GM18867 (cell line): ENCODE measurements at regions not wholly inside any gene's neighbourhood (a gene's known extent, or its start where the extent isn't known, plus 50 kb on each side); places are given as distances from the start of the nearest gene placed in this dataset.

Source experiments
- ATAC-seq: cut with Tn5 transposase; IDR thresholded peaks from one replicate; pipeline ENCODE4 v1.9.1; 2021; ENCODE audit warnings: mild to moderate bottlenecking, moderate library complexity; ENCODE audit not compliant: unreplicated experiment

GRCh38 chr20:40103420-40103819, 585.6 kb downstream of the MAFB start:
- ATAC-seq: no peak

GRCh38 chr20:40101560-40101959, 587.5 kb downstream of the MAFB start:
- no peak for ATAC-seq

GRCh38 chr20:40100261-40100660, 588.8 kb downstream of the MAFB start:
- ATAC-seq: no peak

GRCh38 chr20:40090236-40090635, 598.8 kb downstream of the MAFB start:
- no peak for ATAC-seq

- no peak for ATAC-seq
Observed at GRCh38 chr20:40087496-40087895, 601.5 kb downstream of the MAFB start.

GRCh38 chr20:40085513-40085912, 603.5 kb downstream of the MAFB start:
- ATAC-seq: no peak

GRCh38 chr20:40082436-40082835, 606.6 kb downstream of the MAFB start:
- no peak for ATAC-seq

- no peak for ATAC-seq
Observed at GRCh38 chr20:40081653-40082052, 607.4 kb downstream of the MAFB start.

GRCh38 chr20:40080041-40080652, 608.9 kb downstream of the MAFB start:
- ATAC-seq: no peak

- no peak for ATAC-seq
Observed at GRCh38 chr20:40073535-40074111, 615.4 kb downstream of the MAFB start.

GRCh38 chr20:40072907-40073306, 616.1 kb downstream of the MAFB start:
- no peak for ATAC-seq

GRCh38 chr20:40056171-40056570, 632.9 kb downstream of the MAFB start:
- ATAC-seq: no peak

- ATAC-seq: no peak
Observed at GRCh38 chr20:40055711-40056110, 633.3 kb downstream of the MAFB start.

GRCh38 chr20:40054311-40054710, 634.7 kb downstream of the MAFB start:
- no peak for ATAC-seq

GRCh38 chr20:40050596-40050995, 638.4 kb downstream of the MAFB start:
- no peak for ATAC-seq

GRCh38 chr20:40049854-40050253, 639.2 kb downstream of the MAFB start:
- no peak for ATAC-seq

- ATAC-seq: no peak
Observed at GRCh38 chr20:40046703-40047102, 642.3 kb downstream of the MAFB start.

- ATAC-seq: no peak
Observed at GRCh38 chr20:40037511-40037910, 651.5 kb downstream of the MAFB start.

- no peak for ATAC-seq
Observed at GRCh38 chr20:40029589-40029988, 659.4 kb downstream of the MAFB start.

- no peak for ATAC-seq
Observed at GRCh38 chr20:40019510-40019909, 669.5 kb downstream of the MAFB start.

- no peak for ATAC-seq
Observed at GRCh38 chr20:40017765-40018164, 671.3 kb downstream of the MAFB start.

- no peak for ATAC-seq
Observed at GRCh38 chr20:40016890-40017289, 672.1 kb downstream of the MAFB start.

GRCh38 chr20:40016392-40016791, 672.6 kb downstream of the MAFB start:
- ATAC-seq: no peak
